ENCODE measurements at regions not wholly inside any gene's neighbourhood (a gene's known extent, or its start where the extent isn't known, plus 50 kb on each side); places are given as distances from the start of the nearest gene placed in this dataset.
"Not testable (repeated sequence)": the region's sequence is repeated elsewhere in the genome, so short reads cannot be mapped to it uniquely, and the experiment has no call there.

DNA sequence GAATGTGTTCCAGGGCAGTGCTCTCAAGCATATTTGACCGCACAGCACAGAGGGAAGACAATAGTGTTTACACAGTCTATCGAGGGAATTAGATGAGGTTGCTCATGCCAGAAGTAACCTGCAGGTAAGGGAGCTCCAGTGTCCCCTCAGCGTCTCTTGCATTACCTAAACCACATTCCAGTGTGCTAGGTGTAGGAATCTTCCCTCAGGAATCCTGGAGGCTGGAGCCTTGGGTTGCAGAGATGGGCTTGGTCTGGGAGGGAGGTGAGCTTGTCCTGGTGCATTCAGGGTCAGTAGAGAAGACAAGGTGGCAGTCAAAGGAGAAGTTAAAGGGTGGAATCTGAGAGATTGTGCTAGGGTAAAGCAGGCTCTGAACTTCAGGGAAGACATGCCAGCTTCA, 56.3 kb downstream of the SOX14 start:
- no peak for DNase-seq

DNA sequence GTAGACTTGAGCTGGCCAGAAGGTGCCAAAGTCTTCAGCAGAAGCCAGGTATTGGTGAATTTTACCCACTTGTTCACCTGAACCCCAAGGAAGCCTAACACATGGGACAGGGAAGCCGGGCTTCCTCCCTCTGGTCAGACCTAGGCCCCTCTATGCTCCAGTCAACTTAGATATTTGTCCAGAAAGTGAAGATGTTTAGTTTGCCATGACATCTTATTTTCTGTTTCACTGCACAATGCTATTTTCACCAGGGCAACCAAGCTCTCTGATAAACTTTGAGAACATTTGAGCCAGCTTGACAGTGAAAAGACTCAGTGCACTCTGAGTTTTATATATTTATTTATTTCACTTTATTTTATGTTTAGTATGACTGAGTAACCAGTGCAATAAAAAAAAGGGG, 71.0 kb downstream of the SOX14 start:
- DNase-seq: no peak

DNA sequence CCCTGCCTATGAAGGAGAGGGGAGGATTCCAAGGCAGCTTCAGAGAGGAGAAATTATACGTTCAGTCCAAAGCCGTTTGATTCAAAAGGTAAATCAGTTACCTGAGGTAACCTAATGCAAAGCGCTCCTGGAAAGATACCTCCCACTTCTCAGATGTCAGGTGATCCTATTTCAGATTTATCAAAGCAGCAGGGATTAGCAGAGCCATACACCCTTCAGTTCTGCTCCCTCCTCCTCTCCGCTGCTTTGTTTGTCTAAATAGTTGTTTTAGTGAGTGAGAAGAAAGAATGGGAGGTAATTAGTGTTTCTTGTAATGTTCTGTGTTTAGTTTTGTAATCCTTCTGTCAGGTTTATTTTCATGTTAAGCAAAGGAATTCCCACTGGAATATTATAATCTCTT, 81.1 kb downstream of the SOX14 start:
- no peak for DNase-seq

DNA sequence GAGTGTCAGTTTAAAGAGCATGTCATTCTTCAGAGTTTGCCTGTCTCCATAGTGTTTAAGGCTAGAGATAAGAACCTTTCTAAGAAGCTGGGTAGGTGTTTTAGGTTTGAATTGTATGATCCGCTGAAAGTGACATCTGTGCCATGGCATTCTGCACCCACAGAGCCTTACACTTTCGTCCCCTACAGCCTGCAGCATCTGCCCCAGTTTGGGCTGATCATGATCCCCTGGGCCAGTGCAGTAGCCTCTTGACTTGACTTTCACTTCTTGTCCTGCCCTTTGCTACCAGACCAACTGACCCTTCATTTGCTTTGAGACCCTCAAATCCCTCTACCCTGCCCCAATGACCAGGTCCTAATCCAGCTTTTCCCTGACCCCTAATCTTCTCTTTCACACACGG, 81.6 kb downstream of the SOX14 start:
- no peak for DNase-seq

DNA sequence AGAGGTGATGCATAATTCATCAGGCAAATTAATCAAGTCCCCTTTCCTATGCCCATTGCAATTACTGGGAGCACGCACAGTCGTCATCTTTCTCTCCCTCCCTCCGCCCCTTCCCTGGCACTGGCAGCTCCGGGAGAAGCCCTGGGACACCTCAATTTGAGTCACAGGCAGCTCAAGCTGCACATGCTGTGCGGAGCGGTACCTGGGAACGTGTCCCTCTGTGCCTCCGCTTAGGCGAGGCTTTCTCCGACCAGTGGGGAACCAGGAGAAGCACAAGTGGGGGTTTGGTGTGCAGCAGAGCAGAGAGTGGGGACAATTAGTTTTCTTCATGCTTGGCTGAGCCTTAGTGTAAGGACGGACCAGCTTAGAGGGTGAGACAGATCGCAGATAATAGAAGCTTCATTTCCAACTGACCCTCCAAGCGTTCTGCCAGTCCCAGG, 88.3 kb downstream of the SOX14 start:
- DNase-seq: no peak

DNA sequence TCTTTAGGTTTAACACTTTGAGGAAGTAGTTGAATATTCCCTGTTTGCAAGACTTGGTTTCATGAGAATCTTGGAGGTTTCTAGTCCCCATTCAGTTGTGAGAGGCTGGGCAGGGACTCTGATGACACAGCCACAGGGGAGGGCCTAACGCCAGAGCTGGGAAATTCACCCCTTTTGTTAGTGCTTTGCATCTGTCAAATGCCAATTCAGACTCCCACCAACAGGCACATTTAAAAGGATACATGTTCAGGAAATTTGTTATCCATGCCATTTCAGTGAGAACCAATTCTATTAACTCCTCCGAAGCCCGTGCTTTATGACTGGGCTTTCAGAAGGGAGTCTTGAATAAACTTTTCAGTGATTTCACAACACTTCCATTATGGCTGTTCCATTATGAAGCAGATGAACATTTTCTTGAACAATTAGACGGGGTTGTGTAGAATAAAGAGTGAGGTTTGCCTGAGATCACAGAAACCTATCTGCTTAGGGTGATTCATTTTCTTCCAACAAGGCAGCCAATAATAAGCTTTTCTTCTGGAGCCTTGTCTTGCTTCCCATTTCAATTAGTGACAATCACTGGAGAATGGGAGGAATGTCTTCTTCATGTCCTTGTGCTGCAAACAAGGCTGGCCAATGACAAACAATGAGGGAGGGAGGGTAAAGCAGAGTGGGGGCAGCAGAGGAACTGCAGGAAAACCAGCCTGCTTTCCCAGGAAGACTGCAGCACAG, 90.6 kb downstream of the SOX14 start:
- no peak for DNase-seq

DNA sequence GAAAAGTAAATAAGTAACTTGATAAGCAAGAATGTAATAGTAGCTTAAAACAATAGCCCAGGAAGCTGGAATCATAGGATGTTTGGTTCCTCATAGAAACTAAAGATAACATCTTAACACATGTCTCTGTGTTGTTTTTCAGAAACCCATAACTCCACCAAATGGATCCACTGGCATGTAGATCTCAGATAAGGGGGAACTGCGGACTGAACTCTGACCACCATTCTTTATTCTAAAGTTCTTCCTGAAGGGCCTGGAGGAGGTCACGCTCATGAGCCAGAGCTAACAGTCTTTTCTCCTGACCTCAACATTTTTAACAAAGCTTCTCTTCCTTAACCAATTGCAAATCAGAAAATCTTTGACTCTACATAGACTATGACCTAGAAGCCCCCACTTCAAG, 101.9 kb downstream of the SOX14 start:
- DNase-seq: no peak

DNA sequence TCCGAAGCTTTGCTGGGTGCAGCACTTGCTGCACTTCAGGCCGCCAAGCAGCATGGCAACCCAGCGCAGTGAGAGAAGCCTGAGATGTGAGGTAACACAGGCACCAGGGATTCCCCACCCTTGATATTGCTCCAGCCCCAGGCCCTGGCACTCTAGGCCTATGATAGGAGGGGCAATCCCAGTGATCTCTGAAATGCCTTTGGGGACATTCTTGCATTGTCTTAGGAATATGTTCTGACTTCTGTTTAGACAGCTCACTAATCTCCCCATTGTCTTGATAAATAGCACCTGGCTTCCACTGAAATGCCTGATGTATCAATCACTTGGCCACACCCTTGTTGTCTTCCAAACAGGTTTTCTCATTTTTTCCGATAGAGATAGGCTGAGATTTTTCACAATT, 102.8 kb downstream of the SOX14 start:
- DNase-seq: no peak

DNA sequence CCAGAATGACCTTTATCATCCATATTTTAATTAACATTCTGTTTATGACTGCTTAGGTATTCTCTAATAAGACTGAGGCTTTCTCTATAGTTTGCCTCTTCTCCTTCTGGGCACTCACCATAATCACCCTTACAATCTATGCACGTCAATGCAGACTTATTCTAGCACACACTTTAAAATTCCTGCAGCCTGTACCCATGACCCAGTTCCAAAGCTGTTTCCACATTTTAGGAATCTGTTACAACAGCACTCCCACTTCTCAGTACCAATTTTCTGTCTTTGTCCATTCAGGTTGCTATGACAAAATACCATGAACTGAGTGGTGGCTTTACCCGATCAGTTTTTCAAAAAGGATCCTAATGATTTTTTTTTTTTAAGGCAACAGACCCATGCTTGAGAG, 103.5 kb downstream of the SOX14 start:
- DNase-seq: no peak

DNA sequence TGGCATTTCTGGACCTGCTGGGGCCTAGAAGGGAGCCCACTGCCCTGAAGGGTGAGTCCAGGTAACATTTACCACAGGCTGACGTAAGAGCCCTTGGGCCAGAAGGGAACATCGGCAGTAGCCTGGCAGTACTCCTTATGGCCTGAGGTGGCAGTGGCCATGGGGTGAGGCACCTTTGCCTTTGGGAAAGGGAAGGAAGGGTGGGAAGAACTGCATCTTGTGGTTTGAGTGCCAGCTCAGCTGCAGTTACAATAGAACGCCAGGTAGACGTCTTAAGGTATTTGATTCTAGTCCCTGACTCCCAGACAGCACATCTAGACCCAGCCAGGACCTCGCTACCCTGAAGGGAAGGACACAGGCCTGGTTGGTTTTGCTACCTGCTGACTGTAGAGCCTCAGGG, 104.9 kb downstream of the SOX14 start:
- DNase-seq: no peak

DNA sequence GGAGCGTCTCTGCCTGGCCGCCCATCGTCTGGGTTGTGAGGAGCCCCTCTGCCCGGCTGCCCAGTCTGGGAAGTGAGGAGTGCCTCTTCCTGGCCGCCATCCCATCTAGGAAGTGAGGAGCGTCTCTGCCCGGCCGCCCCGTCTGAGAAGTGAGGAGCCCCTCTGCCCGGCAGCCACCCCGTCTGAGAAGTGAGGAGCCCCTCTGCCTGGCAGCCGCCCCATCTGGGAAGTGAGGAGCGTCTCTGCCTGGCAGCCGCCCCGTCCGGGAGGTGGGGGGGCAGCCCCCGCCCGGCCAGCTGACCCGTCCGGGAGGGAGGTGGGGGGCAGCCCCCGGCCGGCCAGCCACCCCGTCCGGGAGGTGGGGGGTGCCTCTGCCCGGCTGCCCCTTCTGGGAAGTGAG, 108.5 kb downstream of the SOX14 start:
- not testable (repeated sequence) for DNase-seq

DNA sequence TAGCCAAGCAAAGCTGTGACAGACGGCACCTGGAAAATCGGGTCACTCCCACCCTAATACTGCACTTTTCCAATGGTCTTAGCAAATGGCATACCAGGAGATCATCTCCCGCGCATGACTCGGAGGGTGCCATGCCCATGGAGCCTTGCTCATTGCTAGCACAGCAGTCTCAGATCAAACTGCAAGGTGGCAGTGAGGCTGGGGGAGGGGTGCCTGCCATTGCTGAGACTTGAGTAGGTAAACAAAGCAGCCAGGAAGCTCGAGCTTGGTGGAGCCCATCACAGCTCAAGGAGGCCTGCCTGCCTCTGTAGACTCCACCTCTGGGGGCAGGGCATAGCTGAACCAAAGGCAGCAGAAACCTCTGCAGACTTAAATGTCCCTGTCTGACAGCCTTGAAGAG, 113.1 kb upstream of the CLDN18 start:
- DNase-seq: not testable (repeated sequence)

DNA sequence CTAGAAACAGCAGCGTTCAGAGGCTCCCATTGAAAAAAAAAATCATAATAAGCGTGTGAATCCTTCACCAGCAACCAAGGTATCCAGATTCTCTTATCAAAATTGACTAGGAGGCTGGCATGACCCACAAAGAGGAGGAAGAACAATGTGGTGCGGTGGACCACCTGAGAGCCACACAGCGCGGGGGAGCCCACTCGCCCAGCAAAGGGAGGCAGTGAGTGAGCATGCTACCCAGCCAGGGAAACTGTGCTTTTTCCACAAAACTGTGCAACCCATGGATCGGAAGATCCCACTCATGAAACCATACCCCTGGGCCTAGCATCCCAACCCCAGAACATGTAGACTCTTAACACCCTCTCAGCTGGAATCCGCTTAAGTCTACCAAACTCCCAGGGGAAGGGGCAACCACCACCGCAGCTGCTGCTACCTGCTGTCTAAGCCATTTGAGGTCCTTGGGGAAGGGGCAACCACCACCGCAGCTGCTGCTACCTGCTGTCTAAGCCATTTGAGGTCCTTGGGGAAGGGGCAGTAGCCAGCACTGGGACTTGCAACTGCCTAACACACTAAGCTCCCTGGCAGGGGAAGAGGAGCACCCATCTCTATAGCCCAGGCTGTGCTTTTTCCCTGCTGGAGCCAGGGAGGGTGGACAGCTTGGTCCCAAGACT, 102.8 kb upstream of the CLDN18 start:
- no peak for DNase-seq

DNA sequence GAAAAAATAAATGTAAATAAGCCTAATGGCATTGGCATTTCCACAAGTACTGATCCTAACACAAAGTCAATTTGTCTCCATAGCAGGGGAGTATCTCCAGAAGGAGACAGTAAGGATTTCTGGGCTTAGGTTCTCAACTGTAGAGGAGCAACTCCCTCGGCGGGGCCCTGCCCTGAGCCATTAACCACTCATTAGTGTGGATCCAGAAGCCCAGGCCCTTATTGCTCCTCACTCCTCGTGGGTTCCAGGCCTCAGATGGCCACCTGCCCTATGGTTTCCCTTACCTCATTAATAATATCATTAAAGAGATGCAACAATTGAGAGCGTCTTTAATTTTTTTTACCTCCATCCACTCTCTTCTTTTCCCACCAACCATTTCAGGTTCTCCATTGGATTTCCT, 85.3 kb upstream of the CLDN18 start:
- no peak for DNase-seq

DNA sequence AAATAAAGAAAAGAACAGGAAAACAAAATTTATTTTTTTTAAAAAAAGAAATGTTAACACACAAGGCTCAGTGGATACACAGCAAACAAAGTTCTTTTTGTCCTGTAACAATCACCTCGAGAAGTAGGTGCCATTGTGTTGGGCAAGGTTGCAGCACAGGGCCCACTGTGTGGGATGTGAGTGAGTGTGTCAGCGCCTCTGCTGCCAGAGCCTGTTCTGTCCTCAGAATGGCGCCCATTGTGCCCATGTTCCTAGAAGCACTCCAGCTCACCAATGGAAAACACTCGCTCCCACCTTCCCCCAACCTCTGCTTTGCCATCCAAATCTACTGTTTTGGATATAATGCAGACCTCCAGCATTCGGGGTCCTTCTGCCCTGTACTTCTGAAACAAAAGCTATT, 84.9 kb upstream of the CLDN18 start:
- DNase-seq: no peak

DNA sequence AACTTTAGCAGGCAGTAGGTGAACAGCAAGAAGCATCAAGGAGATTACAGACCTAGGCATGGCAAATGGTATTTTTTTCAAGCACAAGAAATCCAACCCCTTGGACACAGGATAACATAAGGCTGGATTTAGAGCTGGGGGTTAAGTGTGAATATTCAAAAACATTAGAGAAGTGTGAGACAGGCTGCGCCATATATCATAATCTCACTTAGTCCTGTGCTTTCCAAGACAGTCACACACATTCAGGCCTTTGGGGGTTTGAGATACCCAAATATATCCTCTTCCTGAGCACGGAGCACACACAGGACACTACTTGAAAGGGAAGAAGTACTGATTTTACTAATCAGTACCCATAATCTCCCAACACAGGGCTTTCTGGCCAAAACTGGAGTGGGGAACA, 83.0 kb upstream of the CLDN18 start:
- no peak for DNase-seq

DNA sequence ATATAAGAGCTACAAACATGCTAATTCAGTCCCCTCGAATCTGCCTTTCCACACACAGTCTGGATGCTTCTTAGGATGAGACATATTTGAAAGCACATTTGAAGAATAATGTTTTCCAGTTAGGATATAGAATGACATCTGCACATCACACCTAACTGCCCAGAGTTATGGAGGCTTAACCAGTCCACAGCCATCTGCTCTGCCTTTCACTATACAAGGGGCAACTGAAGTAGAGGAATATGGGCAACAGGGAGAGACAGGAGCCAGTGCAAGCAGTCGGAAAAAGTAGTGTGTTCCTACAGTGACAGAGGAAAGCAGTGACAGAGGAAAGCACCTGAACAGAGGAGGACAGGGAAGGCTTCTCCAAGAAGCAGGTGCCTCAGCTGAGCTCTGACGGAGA, 79.0 kb upstream of the CLDN18 start:
- no peak for DNase-seq

DNA sequence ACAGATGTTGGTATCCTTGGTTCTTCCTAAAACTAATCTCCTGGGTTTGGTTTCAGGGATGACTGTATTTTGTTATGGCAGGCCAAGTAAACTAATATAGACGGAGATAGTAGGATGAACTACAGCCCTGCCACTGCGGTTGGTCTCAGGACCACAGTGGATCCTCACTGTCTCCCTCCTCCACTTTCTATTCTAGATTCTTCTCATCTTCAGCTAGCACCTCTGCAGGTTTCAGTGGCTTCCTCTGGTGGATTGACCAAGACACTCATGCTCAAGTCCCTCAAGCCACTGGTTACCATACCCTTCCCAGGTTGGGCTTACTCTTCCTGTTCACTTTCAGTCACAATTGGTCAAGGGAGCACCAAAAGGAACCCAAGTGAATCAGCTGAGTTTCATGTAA, 71.1 kb upstream of the CLDN18 start:
- DNase-seq: no peak

DNA sequence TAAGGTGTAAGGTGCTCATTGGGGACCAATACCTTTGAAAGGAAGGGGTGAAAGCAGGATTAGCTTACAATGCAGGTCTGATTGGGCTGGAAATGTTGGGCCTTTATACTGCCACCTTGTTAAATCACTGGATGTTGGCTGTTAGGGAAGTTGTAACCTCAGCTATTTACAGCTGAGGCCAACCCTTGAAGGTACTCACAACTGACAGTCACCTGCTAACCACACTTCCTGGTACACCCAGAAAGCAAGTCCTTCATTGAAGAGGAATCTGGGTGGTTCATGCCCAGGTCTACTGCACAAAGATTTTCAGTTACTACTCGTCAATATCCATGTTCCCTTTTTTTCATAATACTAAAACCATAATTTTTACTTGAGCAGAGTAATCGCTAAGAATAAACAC, 65.4 kb upstream of the CLDN18 start:
- DNase-seq: no peak

DNA sequence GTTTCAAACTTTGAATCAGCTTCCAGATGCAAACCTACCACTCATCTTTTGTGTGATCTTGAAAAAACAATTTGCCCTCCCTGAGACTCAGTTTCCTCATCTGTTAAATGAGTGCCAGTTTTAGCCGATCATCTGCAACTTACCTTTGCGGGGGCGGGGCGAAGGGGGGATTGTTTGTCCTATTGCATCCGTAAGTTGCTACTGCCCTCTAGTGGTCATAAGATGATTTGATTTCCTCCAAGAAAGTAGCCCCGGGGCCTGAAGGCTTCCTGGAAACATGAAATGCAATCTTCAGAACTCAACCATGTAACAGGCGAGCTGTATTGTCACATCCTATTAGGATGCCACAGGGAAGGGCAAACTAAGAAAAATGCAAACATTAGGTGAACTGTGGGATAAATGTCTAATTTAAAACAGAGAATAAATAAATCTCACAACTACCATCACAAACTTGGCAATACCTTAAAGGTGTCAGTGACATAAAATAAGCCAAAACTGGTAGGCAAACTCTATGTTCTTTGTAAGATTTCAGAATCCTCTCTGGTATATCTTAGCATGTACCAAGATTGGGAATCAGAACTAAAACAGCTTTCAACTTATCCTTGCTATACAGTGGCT, 63.5 kb upstream of the CLDN18 start:
- DNase-seq: peak; percentile 36

DNA sequence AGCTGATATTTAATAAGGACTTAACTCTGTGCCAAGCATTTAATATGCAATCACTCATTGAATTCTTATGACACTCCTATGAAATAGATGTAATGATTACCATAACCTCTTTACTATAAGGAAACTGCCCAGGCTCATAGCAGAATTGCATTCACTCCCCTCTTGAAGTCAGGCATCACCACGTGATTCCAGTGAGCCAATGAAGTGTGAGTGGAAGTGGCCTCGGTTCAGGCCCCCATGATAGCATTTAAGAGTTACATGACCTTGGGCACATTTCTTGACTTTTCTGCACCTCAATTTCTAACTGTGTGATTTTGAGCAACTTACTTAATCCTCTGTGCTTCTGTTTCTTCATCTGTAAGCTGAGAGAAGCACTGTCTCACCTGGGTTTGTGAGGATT, 62.8 kb upstream of the CLDN18 start:
- no peak for DNase-seq

DNA sequence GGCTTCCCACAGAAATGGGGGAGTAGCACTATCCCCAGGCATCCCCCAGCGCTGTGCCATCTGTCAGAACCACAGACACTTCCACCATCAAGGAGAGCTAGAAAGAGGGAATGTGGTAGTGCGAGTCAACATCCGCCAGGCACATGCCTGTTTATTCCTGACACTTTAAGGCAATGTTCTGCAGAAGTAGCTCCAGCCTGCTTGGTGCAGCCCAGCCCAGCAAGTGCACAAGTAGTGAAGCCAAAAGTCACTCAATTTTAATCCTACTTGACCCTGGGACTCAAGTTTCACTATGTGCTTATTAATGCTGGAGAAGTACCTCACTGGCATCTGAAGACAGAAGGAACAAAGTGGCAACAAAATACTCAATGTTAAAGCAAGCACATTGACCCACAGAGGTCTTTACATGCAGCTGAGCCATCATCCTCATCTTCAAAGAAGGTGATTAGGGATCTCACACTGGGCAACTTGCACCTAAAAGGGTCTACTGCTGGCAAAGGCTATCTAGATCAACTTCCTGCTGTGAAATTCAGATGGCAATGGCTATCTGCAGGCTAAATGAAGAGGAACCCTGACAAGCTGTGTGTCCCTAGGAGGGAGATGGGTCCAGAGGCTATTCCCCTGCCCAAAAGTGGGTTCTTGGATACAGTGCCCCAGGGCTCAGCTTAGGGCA, 61.4 kb upstream of the CLDN18 start:
- DNase-seq: no peak

DNA sequence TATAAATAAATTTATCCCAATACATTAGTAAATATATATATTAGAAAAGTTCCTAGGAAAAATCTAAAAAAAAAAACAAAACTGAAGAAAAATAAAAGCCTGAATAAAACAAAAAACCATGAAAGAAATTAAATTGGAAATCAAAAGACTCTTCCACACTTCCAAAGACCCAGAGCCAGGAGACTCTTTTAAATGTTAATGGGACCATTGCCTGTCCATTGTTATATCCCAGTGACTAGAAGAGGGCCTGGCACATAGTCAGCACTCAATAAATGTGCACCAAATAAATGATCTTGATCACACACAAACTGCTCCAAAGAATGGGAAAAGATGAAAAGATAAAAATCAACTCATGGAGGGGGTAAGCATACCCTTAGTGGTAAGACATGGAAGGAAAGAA, 51.3 kb upstream of the CLDN18 start:
- no peak for DNase-seq

Measured in activated T-cell treated with anti-CD3 and anti-CD28 coated beads, Interleukin-2, amount 50 U/mL, for 1 hour (primary cell).